GM12878 (cell line): ENCODE measurements at regions not wholly inside any gene's neighbourhood (a gene's known extent, or its start where the extent isn't known, plus 50 kb on each side); places are given as distances from the start of the nearest gene placed in this dataset.

Experiments
- ATAC-seq: fragments of 200-7000 bp; cut with Tn5 transposase; 3 replicates; pipeline ENCODE4 v1.9.1; 2020; ENCODE audit warnings: mild to moderate bottlenecking, moderate library complexity
- BruUV-seq: library from RNA; stranded (reverse); fragments of 400-500 nt; replicated peaks from 2 replicates; lab custom pipeline; 2021; lab: Mats Ljungman, UMichigan
- CTCF ChIA-PET: fragments of 300-600 bp; sonication (Branson Sonifier 250); formaldehyde crosslinking; extraction: SDS; loops from one replicate; lab custom pipeline; 2021; ENCODE audit warnings: inconsistent platforms; lab: Yijun Ruan, JAX
- POLR2A ChIA-PET: fragments of 350-600 bp; formaldehyde crosslinking; extraction: SDS; loops from one replicate; lab custom pipeline; 2021; ENCODE audit warnings: inconsistent platforms; lab: Charles Lee
- RAD21 ChIA-PET: fragments of 300-600 bp; sonication (Branson Sonifier 250); formaldehyde crosslinking; loops from one replicate; lab custom pipeline; 2023; ENCODE audit warnings: antibody characterized with exemption; ENCODE audit not compliant: unreplicated experiment; lab: Charles Lee
- SMC1A ChIA-PET: fragments of 300-600 bp; sonication (Branson Sonifier 250); formaldehyde crosslinking; loops from one replicate; lab custom pipeline; 2023; ENCODE audit not compliant: unreplicated experiment, uncharacterized antibody; lab: Charles Lee
- DNase-seq: peaks from one replicate; pipeline ENCODE4 v3.0.0-alpha.2; 2011; ENCODE audit warnings: low read depth, low spot score
- FAIRE-seq: peaks from 3 replicates; lab custom pipeline; 2011; peaks lifted over from hg19 to GRCh38; lab: Jason Lieb, UNC
- H2AFZ ChIP-seq: 2 replicates; pipeline ENCODE4 v1.6.0; 2011; ENCODE audit warnings: low read depth, low read length, control low read depth; ENCODE audit not compliant: control insufficient read depth
- H3K27ac ChIP-seq: 2 replicates; pipeline ENCODE4 v1.5.1; 2011; ENCODE audit warnings: control low read depth; ENCODE audit not compliant: control insufficient read depth, insufficient read depth
- H3K27me3 ChIP-seq, 2 experiments: replicated peaks in 1 of 2; 2 replicates each; pipeline versions ENCODE4 v1.6.0 to v1.6.1; 2011; ENCODE audit warnings: low read length in 1 of 2; ENCODE audit not compliant: control insufficient read depth in 2 of 2, insufficient read depth in 2 of 2
- H3K36me3 ChIP-seq, 2 experiments: 2 replicates each; pipeline ENCODE4 v1.5.1; 2011; ENCODE audit warnings: low read length in 1 of 2; ENCODE audit not compliant: control insufficient read depth in 2 of 2, insufficient read depth in 2 of 2
- H3K4me1 ChIP-seq: 2 replicates; pipeline ENCODE4 v1.6.1; 2011; ENCODE audit warnings: mild to moderate bottlenecking, low read length, moderate library complexity, mixed read lengths; ENCODE audit not compliant: control insufficient read depth, insufficient read depth
- H3K4me2 ChIP-seq: 2 replicates; pipeline ENCODE4 v1.6.0; 2011; ENCODE audit warnings: control low read depth; ENCODE audit not compliant: control insufficient read depth, insufficient read depth
- H3K4me3 ChIP-seq: fragments of 200-600 bp; sonication (generic); 2 replicates; pipeline ENCODE4 v1.5.1; 2016
- H3K79me2 ChIP-seq: 2 replicates; pipeline ENCODE4 v1.6.0; 2011; ENCODE audit warnings: low read length; ENCODE audit not compliant: control insufficient read depth, insufficient read depth
- H3K9ac ChIP-seq: 2 replicates; pipeline ENCODE4 v1.8.0; 2011; ENCODE audit warnings: low read length, control low read depth, mixed read lengths; ENCODE audit not compliant: control insufficient read depth, insufficient read depth
- H3K9me3 ChIP-seq: replicated peaks from 3 replicates; pipeline ENCODE4 v1.5.1; 2011; ENCODE audit warnings: mild to moderate bottlenecking, low read length; ENCODE audit not compliant: control insufficient read depth, insufficient read depth
- H4K20me1 ChIP-seq: 2 replicates; pipeline ENCODE4 v1.6.0; 2011; ENCODE audit not compliant: control insufficient read depth, insufficient read depth
- CHD2 ChIP-seq: IDR thresholded peaks from 2 replicates; pipeline ENCODE4 v1.6.1; 2011; ENCODE audit warnings: low read depth, low read length, improper control_type of control experiment, borderline replicate concordance
- CTCF ChIP-seq, 3 experiments: IDR thresholded peaks in 2 of 3; conservative IDR thresholded peaks in 1 of 3; 2 replicates each; pipeline ENCODE4 v1.5.1; 2011; ENCODE audit warnings: low read depth in 3 of 3, low read length in 3 of 3, mild to moderate bottlenecking in 3 of 3, control low read depth in 2 of 3, moderate library complexity in 2 of 3, inconsistent platforms in 1 of 3, mixed read lengths in 1 of 3; ENCODE audit not compliant: control insufficient read depth in 2 of 3, insufficient read depth in 1 of 3; ENCODE audit errors: extremely low read depth in 1 of 3
- CUX1 ChIP-seq: IDR thresholded peaks from 2 replicates; pipeline ENCODE4 v1.6.1; 2012; ENCODE audit warnings: improper control_type of control experiment, low read depth, low read length; ENCODE audit not compliant: insufficient replicate concordance
- HDAC2 ChIP-seq: fragments of 200-600 bp; sonication (generic); IDR thresholded peaks from 2 replicates; pipeline ENCODE4 v1.6.1; 2017
- IRF4 ChIP-seq: IDR thresholded peaks from 2 replicates; pipeline ENCODE4 v1.6.1; 2011; ENCODE audit warnings: low read depth, low read length
- MTA3 ChIP-seq: IDR thresholded peaks from 2 replicates; pipeline ENCODE4 v1.6.1; 2012; ENCODE audit warnings: low read length, inconsistent platforms, borderline replicate concordance
- PKNOX1 ChIP-seq: fragments of 450-650 bp; IDR thresholded peaks from 2 replicates; pipeline ENCODE4 v1.6.1; 2016; ENCODE audit warnings: mild to moderate bottlenecking
- SMAD5 ChIP-seq: IDR thresholded peaks from 2 replicates; pipeline ENCODE4 v1.6.1; 2016; ENCODE audit warnings: antibody characterized with exemption, low read depth
- SUPT20H ChIP-seq: IDR thresholded peaks from 2 replicates; pipeline ENCODE4 v1.6.1; 2011; ENCODE audit warnings: low read depth, mild to moderate bottlenecking, low read length, moderate library complexity, borderline replicate concordance; ENCODE audit not compliant: control insufficient read depth
- TAF1 ChIP-seq: IDR thresholded peaks from 2 replicates; pipeline ENCODE4 v1.6.1; 2011; ENCODE audit warnings: mild to moderate bottlenecking, low read depth, low read length, borderline replicate concordance
- TCF3 ChIP-seq: IDR thresholded peaks from 2 replicates; pipeline ENCODE4 v1.6.1; 2012; ENCODE audit warnings: low read depth, mild to moderate bottlenecking, low read length, borderline replicate concordance; ENCODE audit not compliant: insufficient read depth
- YBX1 ChIP-seq: fragments of 450-650 bp; IDR thresholded peaks from 2 replicates; pipeline ENCODE4 v1.6.1; 2016; ENCODE audit warnings: antibody characterized with exemption
- ZBTB40 ChIP-seq: fragments of 450-650 bp; IDR thresholded peaks from 2 replicates; pipeline ENCODE4 v1.6.1; 2016; ENCODE audit warnings: mild to moderate bottlenecking, moderate library complexity, borderline replicate concordance
- WGBS: methylation state at CpG from one replicate; pipeline ENCODE4 v1.1.6; 2016; ENCODE audit warnings: low lambda C conversion rate; ENCODE audit not compliant: insufficient replicate concordance, insufficient coverage; ENCODE audit errors: missing lambda C conversion rate; 5-methylcytosine and 5-hydroxymethylcytosine counted together
- in situ Hi-C: fragments of 300-500 bp; cut with MboI; formaldehyde crosslinking; loops from 9 replicates; pipeline ENCODE4 v1.14.3; 2018; ENCODE audit warnings: mixed read lengths
- intact Hi-C: fragments of 100-400 bp; cut with micrococcal nuclease; formaldehyde crosslinking; loops from one replicate; pipeline ENCODE4 v1.14.2; 2022; ENCODE audit not compliant: unreplicated experiment

GRCh38 chr4:144591401-144591800, 54.6 kb upstream of the HHIP start:
- SMC1A ChIA-PET, result no interaction called here
- no peak for FAIRE-seq
- no peak for TF ChIP-seq YBX1
- no peak for TF ChIP-seq ZBTB40
- no peak for TF ChIP-seq TAF1
- TF ChIP-seq CHD2, result no peak
- TF ChIP-seq CTCF (IDR thresholded peaks at IDR 0.05 in 2 of 3, conservative IDR thresholded peaks at IDR 0.05 in 1 of 3; ENCODE audit: control insufficient read depth in 2 of 3, extremely low read depth in 1 of 3, insufficient read depth in 1 of 3, low read depth in 3 of 3, low read length in 3 of 3), result no peak
- no peak for TF ChIP-seq SMAD5
- no peak for TF ChIP-seq PKNOX1
- no peak for TF ChIP-seq TCF3
- no peak for TF ChIP-seq CUX1
- no peak for TF ChIP-seq HDAC2
- no peak for TF ChIP-seq MTA3
- TF ChIP-seq SUPT20H, result no peak
- no peak for TF ChIP-seq IRF4
- TF ChIP-seq, all 136 proteins: peak for 0
- in situ Hi-C loops (no loop called here), intact Hi-C loops (no loop called here)
- H3K9ac ChIP-seq, result no peak overlapping the region
- H4K20me1 ChIP-seq, result no peaks in the 10 kb centered on the region
- no peaks in the 10 kb centered on the region for H3K79me2 ChIP-seq
- ChIA-PET RAD21 (no interaction called here), CTCF (no interaction called here), POLR2A (no interaction called here)
- no peak for ATAC-seq
- no TSS peak for BruUV-seq
- no peaks in the 10 kb centered on the region; a peak in 2 of 4 replicates for H3K27me3 ChIP-seq
- H3K27ac ChIP-seq, result no peak overlapping the region
- H2AFZ ChIP-seq, result no peak overlapping the region
- H3K9me3 ChIP-seq, result no peaks in the 10 kb centered on the region
- no peak overlapping the region for H3K4me2 ChIP-seq
- WGBS, result 7% methylated on average over 2 of the region's 2 CpGs
- H3K4me3 ChIP-seq, result no peak overlapping the region
- H3K4me1 ChIP-seq, result no peaks in the 10 kb centered on the region
- no peak for DNase-seq
- H3K36me3 ChIP-seq, result no peaks in the 10 kb centered on the region
